DMS79 (cell line): ENCODE measurements at regions not wholly inside any gene's neighbourhood (a gene's known extent, or its start where the extent isn't known, plus 50 kb on each side); places are given as distances from the start of the nearest gene placed in this dataset.

ENCODE experiments used
- DNase-seq: peaks from one replicate; lab custom pipeline; 2025; lab: John Stamatoyannopoulos, UW

GRCh38 chr2:53111004-53111403, 656.6 kb upstream of the CHAC2 start:
- no peak for DNase-seq

- DNase-seq, result no peak
Observed at GRCh38 chr2:53108246-53108645, 659.4 kb upstream of the CHAC2 start.

- DNase-seq, result peak; percentile 14
Observed at GRCh38 chr2:53104263-53104662, 663.3 kb upstream of the CHAC2 start.

DNA sequence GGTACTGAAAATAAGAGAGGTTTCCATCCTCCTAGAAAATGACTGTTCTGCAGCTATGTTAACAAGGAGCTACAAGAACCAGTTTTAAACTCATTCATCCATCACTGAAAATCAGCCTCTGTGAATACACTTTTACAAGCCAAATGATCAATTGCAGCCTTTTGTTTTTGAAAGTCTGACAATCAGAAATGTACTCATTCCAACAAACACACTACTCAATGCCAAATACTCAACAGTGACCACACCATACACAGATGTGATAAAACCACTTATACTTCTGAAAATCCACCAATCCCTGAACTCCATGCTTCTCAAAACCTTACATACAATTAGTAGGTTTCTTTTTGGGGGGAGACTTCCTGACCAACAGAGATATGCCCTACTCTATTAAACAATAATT, 663.9 kb upstream of the CHAC2 start:
- DNase-seq, result peak; percentile 86

GRCh38 chr2:53098696-53099078, 668.9 kb upstream of the CHAC2 start:
- no peak for DNase-seq

DNA sequence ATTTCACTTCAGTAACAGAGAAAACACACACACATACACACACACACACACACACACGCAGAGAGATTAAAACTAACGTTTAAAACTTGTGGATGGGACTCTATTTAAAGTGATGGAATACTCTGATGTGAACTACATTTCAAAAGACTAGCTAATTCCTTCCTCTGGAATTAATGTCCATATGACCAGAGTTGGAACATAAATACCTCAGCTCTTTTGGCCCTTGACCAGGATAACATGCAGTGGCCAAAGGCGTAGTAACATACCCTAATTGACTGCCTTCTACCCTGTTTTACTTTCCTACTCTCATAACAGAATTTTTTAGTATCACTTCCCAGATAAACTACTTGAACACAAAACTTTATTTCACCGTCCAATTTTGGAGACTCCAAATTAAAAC, 671.3 kb upstream of the CHAC2 start:
- no peak for DNase-seq

DNA sequence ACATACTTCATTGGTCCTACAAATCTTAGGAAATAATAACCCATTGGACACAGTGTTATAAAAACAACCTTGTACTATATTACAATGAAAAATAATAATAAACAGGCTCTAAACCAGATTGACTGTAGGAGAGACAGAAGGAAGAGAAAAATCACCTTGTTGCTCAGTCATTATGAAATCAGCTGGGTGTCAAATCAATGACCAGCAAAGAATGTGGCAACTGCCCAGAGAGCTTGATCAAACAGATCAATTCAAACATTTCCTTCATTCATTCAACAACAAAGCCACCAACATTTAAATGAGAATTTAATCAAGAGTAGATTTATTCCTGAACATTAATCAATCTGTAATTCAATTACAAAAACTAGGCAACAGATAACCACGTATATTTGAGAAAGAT, 671.9 kb upstream of the CHAC2 start:
- no peak for DNase-seq

DNA sequence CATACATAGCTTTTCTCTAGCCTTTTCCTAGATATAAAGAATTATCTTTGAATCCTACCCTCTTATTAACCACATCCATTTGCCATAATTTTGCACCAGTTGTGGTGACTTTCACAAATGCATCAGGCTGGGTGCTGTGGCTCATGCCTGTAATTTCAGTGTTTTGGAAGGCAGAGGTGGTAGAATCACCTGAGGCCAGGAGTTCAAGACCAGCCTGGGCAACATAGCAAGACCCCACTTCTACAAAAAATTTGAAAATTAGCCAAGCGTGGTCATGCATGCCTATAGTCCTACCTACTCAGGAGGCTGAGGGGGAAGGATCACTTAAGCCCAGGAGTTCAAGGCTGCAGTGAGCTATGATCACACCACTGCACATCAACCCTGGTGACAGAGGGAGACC, 672.4 kb upstream of the CHAC2 start:
- DNase-seq, result no peak

GRCh38 chr2:53093355-53093754, 674.2 kb upstream of the CHAC2 start:
- DNase-seq, result no peak

GRCh38 chr2:53091183-53091582, 676.4 kb upstream of the CHAC2 start:
- no peak for DNase-seq

GRCh38 chr2:53087874-53088461, 679.6 kb upstream of the CHAC2 start:
- DNase-seq, result no peak

DNA sequence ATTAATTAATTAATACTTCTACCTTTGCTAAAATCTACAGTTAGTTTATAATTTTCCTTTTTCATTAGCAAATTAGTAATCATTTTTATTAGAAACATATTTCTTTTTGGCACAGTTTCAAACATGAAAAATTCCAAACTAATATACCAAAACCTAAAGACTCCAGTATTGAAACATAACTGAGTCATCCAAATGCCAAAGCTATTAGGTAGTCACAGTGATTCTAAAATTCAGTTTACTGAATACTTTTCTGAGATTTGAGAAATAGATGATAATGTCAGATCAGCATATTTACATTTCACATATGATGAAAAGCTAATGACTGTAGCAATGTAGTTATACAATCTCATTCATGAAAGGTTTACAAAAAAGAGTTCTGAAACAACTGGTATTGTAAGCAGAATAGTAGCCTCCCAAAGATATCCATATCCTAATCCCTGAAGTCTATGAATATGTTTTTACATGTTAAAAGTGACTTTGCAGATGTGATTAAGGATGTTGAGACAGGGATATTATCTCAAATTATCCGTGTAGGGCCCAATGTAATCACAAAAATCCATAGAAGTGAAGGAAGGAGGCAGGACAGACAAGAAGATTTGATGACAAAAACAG, 680.2 kb upstream of the CHAC2 start:
- no peak for DNase-seq

GRCh38 chr2:53077413-53077812, 690.2 kb upstream of the CHAC2 start:
- DNase-seq, result no peak

DNA sequence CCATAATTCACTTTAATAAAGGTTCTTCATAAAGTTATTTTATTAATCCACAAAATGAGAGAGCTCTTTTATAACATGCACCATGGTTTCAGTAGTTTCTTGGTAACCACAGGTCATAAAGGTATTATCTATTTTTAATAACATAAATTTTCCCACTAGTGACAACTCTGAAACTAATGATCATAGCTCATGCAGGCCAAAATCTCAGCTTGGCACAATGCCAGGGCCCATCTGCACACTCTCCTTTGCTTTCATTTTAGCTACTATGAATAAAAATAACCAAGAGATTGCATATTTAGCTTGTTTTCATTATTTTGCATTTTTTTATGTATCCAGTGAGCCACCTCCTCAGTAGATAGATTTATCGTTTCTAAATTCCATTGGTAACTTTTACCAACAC, 691.8 kb upstream of the CHAC2 start:
- DNase-seq, result no peak

DNA sequence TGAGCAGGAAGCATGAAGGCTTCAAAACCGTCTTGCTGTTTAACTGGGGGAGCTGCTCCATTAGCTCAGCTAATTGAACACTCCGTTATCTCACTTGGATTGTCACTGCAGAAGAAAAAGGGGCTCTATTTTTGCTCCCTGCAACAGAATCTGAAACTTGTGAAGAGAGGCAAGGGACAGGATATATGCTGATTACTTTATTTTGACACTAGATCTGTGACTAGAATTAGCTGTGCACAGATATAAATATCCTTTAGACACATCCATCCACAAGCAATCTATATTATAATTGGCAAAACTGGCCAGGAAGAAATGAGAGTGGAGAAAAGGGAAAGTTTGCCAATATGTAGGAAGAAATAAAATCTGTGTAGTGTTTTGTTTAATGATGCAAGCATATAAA, 700.1 kb upstream of the CHAC2 start:
- DNase-seq, result no peak

GRCh38 chr2:53067056-53067455, 700.5 kb upstream of the CHAC2 start:
- DNase-seq, result no peak

GRCh38 chr2:53064154-53064553, 703.5 kb upstream of the CHAC2 start:
- no peak for DNase-seq

- DNase-seq, result no peak
Observed at GRCh38 chr2:53058526-53058925, 709.1 kb upstream of the CHAC2 start.

DNA sequence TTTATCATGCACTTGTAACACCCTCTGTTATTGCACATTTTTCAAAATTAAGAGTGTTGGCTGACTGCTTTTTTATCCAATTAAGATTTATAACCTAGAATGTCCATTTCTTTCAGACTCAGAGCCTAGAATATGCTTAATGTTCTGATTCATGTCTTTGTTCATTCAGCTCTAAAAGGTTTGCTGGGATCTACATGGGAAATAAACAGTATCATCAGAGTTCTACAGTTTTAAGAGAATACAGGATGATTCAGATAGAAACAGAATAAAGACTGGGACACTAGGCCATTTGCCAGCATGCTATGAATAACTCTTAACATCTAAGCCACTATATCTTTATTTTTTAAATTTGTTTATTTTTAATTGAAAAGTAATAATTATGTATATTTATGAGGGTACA, 713.7 kb upstream of the CHAC2 start:
- DNase-seq, result no peak

DNA sequence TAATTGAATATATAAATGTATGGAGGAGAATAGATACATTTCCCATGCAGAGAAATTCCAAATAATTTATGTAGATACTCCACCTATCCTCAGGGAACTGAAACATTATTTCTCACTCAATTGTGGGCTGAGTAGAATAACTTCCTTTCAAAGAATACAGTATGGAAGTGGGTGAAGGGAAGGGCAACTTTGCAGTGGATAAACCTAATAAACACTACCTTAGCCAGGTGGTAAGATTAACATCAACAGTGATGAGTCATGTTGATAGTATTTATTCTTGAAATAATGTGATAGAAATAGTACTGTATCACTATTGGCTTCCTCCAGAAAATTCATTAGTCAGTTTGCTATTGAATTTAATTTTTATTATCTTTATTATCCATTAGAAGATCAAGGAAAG, 716.4 kb upstream of the CHAC2 start:
- DNase-seq, result no peak

GRCh38 chr2:53040536-53041229, 726.9 kb upstream of the CHAC2 start:
- DNase-seq, result no peak

DNA sequence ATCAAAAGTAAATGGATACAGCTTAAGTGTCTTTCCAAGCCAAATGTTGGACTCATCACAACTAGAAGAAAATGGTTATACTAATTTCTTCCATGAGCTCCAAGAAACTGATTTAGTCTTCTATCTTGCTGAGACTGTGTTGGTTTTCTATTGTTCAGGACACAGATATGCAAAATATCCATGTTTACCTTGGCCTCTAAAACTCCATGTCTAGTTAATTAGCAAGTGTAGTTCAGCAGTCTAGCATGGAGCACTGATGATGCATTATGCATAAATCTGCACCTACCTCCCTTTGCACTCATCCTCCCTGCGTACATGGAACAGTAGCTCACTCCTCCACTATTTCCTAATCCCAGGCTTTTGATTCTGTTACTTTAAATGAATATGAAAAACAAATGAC, 731.4 kb upstream of the CHAC2 start:
- no peak for DNase-seq

- no peak for DNase-seq
Observed at GRCh38 chr2:53035153-53035552, 732.5 kb upstream of the CHAC2 start.

GRCh38 chr2:53033411-53033810, 734.2 kb upstream of the CHAC2 start:
- DNase-seq, result no peak
